Pancreas (tissue), 10 donors: ENCODE measurements at regions not wholly inside any gene's neighbourhood (a gene's known extent, or its start where the extent isn't known, plus 50 kb on each side); places are given as distances from the start of the nearest gene placed in this dataset.

Experiments
- ATAC-seq, 4 donors: fragments of 200-7000 bp; cut with Tn5 transposase; one replicate each; pipeline versions ENCODE4 v1.8.0 to v1.9.1; 2020; ENCODE audit warnings: mild to moderate bottlenecking in 4 of 4, moderate library complexity in 4 of 4
- DNase-seq, 6 donors: peaks; one replicate each; pipeline ENCODE4 v3.0.0-alpha.2; 2020
- FAIRE-seq: peaks from 2 replicates; lab custom pipeline; 2012; peaks lifted over from hg19 to GRCh38; lab: Jason Lieb, UNC
- H3K27ac ChIP-seq, 4 donors: fragments of 200-600 bp; sonication (generic); 1 replicate in 3 of 4; 2 replicates in 1 of 4; pipeline versions ENCODE4 v1.5.0 to v1.8.0; 2020
- H3K27me3 ChIP-seq, 4 donors: fragments of 200-600 bp; one replicate each; pipeline ENCODE4 v1.8.0; 2021
- H3K36me3 ChIP-seq, 3 donors: fragments of 200-600 bp; sonication (generic) in 1 of 3; one replicate each; pipeline versions ENCODE4 v1.5.0 to v1.8.0; 2020 to 2021
- H3K4me1 ChIP-seq, 3 donors: fragments of 200-600 bp; one replicate each; pipeline ENCODE4 v1.8.0; 2021
- H3K4me3 ChIP-seq, 4 donors: fragments of 200-600 bp; sonication (generic) in 2 of 4; one replicate each; pipeline versions ENCODE4 v1.5.0 to v1.8.0; 2020 to 2021
- H3K9me3 ChIP-seq, 4 donors: fragments of 200-600 bp; one replicate each; pipeline ENCODE4 v1.8.0; 2021
- WGBS, 2 donors: extraction: QIAGEN DNeasy Blood & Tissue Kit; methylation state at CpG; one replicate each; pipeline ENCODE4 v1.1.7; 2013; 5-methylcytosine and 5-hydroxymethylcytosine counted together
- intact Hi-C, 3 donors: fragments of 100-400 bp; cut with DNase I; formaldehyde crosslinking; loops; one replicate each; pipeline versions ENCODE4 v1.11.1 to v1.14.2; 2022
- TF ChIP-seq, protein P1 (sequence below), 4 donors: fragments of 200-600 bp; sonication (generic) in 3 of 4; IDR thresholded peaks; one replicate each; pipeline versions ENCODE4 v1.5.0 to v1.8.0; 2021; ENCODE audit warnings: antibody characterized with exemption in 4 of 4
- donor health status: healthy with polysubstance abuse.
- donor health status: DM: no; HTN: no; CAD: no; lungs with moderate emphysema.
- donor health status: DM: no; HTN: no; CAD: no.
- donor health status: control.
- donor health status: control.
- donor health status: Bipolar disorder and iron deficiency.
- donor health status: DM: yes; HTN: yes; CAD: no.
- donor health status: DM: no; HTN: no; CAD: no.
- donor health status: DM: no; HTN: no; CAD: no.
- donor health status: DM: yes; HTN: yes; CAD: no.

DNA sequence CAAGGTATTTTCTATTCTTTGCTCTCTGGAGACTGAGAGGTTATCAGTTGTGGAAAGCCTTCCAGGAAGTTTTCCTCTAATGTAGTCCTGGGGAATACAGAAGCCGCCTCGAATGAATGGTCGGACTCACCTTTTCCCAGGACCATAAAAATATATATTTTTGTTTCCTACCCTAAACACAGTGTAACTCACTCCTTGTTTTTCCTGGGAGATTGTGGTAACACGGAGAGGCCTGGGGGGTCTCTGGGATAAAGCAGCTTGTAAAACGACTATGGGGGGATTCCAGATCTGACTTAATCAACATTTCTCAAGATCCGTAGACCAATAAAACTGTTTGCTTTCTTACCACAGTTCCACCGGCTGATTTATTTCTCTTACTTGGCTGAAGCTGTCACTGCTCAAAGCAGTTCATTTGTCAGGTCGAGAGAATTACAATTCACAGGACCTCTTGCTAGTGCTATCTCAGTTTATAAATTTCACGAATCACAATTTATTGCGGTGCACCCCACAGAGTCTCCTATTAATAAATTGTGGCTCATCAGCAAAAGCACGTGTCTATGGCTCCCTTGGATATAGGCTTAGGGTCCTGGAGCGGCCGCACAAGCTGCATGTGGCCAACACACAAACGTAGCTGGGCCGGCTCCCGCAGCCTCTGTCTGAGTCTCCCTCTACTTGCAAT is 176.3 kb upstream of the BMPER start:
- Histone ChIP-seq H3K27ac (no peak overlapping the region), H3K36me3 (no peaks in the 10 kb centered on the region), H3K4me1 (no peaks in the 10 kb centered on the region), H3K9me3 (no peaks in the 10 kb centered on the region), H3K27me3 (no peaks in the 10 kb centered on the region), H3K4me3 (no peak overlapping the region)
- TF ChIP-seq, protein P1, sequence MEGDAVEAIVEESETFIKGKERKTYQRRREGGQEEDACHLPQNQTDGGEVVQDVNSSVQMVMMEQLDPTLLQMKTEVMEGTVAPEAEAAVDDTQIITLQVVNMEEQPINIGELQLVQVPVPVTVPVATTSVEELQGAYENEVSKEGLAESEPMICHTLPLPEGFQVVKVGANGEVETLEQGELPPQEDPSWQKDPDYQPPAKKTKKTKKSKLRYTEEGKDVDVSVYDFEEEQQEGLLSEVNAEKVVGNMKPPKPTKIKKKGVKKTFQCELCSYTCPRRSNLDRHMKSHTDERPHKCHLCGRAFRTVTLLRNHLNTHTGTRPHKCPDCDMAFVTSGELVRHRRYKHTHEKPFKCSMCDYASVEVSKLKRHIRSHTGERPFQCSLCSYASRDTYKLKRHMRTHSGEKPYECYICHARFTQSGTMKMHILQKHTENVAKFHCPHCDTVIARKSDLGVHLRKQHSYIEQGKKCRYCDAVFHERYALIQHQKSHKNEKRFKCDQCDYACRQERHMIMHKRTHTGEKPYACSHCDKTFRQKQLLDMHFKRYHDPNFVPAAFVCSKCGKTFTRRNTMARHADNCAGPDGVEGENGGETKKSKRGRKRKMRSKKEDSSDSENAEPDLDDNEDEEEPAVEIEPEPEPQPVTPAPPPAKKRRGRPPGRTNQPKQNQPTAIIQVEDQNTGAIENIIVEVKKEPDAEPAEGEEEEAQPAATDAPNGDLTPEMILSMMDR (IDR thresholded peaks at IDR 0.05), result no peak
- WGBS, 2 donors, result 84 to 86% methylated on average over 16 of the region's 16 CpGs
- DNase-seq, result no peak
- ATAC-seq, result no peak
- FAIRE-seq, result no peak
- intact Hi-C loops, result no loop called here

DNA sequence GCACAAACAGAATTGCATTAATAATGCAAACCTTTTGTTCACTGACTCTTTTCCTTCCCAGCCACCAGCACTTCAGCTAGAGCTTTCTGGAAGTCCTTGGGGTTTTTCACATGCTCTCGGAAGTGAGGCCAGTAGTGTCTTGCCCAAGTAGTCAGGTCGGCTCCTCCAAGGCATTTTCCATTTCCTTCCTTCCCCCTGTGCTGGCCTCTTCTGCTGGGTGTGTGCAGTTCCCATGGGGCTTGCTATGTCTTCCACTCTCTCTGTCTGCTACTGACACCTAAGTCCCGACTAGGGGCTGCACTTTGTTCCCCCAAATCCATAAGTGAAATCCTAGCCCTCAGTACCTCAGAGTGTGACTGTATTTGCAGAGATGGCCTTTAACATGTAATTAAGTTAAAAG is 175.6 kb upstream of the BMPER start:
- TF ChIP-seq, protein P1 (IDR thresholded peaks at IDR 0.05), result no peak
- WGBS, 2 donors, result 82 to 85% methylated on average over 3 of the region's 3 CpGs
- no peaks in the 10 kb centered on the region for H3K9me3 ChIP-seq
- DNase-seq (no peak), FAIRE-seq (no peak), ATAC-seq (no peak)
- H3K27ac ChIP-seq, result no peak overlapping the region
- intact Hi-C loops, result no loop called here
- H3K27me3 ChIP-seq, result no peaks in the 10 kb centered on the region
- no peak overlapping the region for H3K4me3 ChIP-seq
- no peaks in the 10 kb centered on the region for H3K4me1 ChIP-seq
- H3K36me3 ChIP-seq, result no peaks in the 10 kb centered on the region

DNA sequence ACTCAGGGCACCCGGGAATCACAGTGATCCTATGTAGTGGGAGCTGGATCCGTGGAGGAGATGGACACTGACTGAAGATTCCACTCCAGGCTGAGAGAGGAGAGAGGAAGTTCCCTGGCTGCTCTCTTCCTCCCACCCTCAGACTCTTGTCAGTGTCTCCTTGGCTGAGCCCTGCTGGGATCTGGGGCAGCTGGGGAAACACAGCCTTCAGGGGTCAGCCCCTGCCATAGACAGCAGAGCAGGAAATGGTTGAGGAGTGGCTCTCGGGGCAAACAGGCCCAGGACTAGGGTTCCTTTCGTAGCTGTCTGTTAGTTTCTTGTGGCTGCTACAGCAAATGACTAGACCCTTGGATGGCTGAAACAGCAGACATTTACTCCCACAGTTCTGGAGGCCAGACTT is 174.4 kb upstream of the BMPER start:
- H3K27ac ChIP-seq, result no peak overlapping the region
- H3K36me3 ChIP-seq, result no peaks in the 10 kb centered on the region
- H3K4me1 ChIP-seq, result no peaks in the 10 kb centered on the region
- TF ChIP-seq, protein P1 (IDR thresholded peaks at IDR 0.05), result no peak
- FAIRE-seq, result no peak
- WGBS, 2 donors, result 85 to 87% methylated on average over 4 of the region's 4 CpGs
- H3K27me3 ChIP-seq, result no peaks in the 10 kb centered on the region
- H3K4me3 ChIP-seq, result no peak overlapping the region
- no peak for ATAC-seq
- no peak for DNase-seq
- H3K9me3 ChIP-seq, result no peaks in the 10 kb centered on the region
- intact Hi-C loops, result no loop called here

- ATAC-seq (no peak), DNase-seq (no peak), FAIRE-seq (no peak)
- Histone ChIP-seq H3K27me3 (no peaks in the 10 kb centered on the region), H3K36me3 (no peaks in the 10 kb centered on the region), H3K4me1 (no peaks in the 10 kb centered on the region), H3K9me3 (no peaks in the 10 kb centered on the region), H3K27ac (no peak overlapping the region), H3K4me3 (no peak overlapping the region)
- TF ChIP-seq, protein P1 (IDR thresholded peaks at IDR 0.05), result no peak
- 86 to 88% methylated on average over 5 of the region's 5 CpGs for WGBS, 2 donors
- intact Hi-C loops, result no loop called here
Measured at GRCh38 chr7:33731912-33732311, 173.4 kb upstream of the BMPER start.

DNA sequence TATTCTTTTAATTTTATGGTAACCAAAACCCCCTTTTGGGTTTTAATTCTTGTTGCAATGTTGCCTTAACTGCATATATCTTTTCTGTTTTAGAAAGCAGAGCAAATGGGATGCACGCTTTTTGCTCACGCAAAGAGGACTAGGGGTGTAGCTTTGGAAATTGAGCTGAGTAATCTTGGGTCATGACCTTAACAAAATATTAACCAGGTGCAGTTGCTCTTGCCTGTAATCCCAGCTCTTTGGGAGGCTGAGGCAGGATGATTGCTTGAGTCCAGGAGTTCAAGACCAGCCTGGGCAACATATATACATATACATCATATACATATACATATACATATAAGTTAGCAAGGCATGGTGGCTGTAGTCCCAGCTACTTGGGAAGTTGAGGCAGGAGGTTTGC is 172.9 kb upstream of the BMPER start:
- Histone ChIP-seq H3K4me1 (no peaks in the 10 kb centered on the region), H3K36me3 (no peaks in the 10 kb centered on the region), H3K4me3 (no peak overlapping the region), H3K27me3 (no peaks in the 10 kb centered on the region), H3K27ac (no peak overlapping the region), H3K9me3 (no peaks in the 10 kb centered on the region)
- WGBS, 2 donors, result 85 to 91% methylated on average over 2 of the region's 2 CpGs
- TF ChIP-seq, protein P1 (IDR thresholded peaks at IDR 0.05), result no peak
- ATAC-seq (no peak), DNase-seq (no peak), FAIRE-seq (no peak)
- intact Hi-C loops, result no loop called here
